ENCODE measurements at regions not wholly inside any gene's neighbourhood (a gene's known extent, or its start where the extent isn't known, plus 50 kb on each side); places are given as distances from the start of the nearest gene placed in this dataset.

GRCh38 chr2:20139407-20140172 is 85.3 kb downstream of the SDC1 start:
- no peak for DNase-seq (ENCODE audit: extremely low spot score)
- H3K27ac ChIP-seq (ENCODE audit: low read depth): no peak overlapping the region
- 65% methylated on average over 9 of the region's 9 CpGs for WGBS
- H3K36me3 ChIP-seq (ENCODE audit: insufficient read depth): no peaks in the 10 kb centered on the region
- H3K4me1 ChIP-seq (ENCODE audit: insufficient read depth): no peaks in the 10 kb centered on the region
- no peak overlapping the region for H3K4me3 ChIP-seq (ENCODE audit: low read depth, low read length)

GRCh38 chr2:20138696-20139095 is 86.2 kb downstream of the SDC1 start:
- DNase-seq (ENCODE audit: extremely low spot score): no peak
- H3K4me1 ChIP-seq (ENCODE audit: insufficient read depth): no peaks in the 10 kb centered on the region
- WGBS: 59% methylated on average over 6 of the region's 6 CpGs
- H3K27ac ChIP-seq (ENCODE audit: low read depth): no peak overlapping the region
- no peak overlapping the region for H3K4me3 ChIP-seq (ENCODE audit: low read depth, low read length)
- H3K36me3 ChIP-seq (ENCODE audit: insufficient read depth): no peaks in the 10 kb centered on the region

- 95% methylated on average over 8 of the region's 8 CpGs for WGBS
- no peak overlapping the region for H3K27ac ChIP-seq (ENCODE audit: low read depth)
- no peak overlapping the region for H3K4me3 ChIP-seq (ENCODE audit: low read depth, low read length)
- no peaks in the 10 kb centered on the region for H3K4me1 ChIP-seq (ENCODE audit: insufficient read depth)
- no peaks in the 10 kb centered on the region for H3K36me3 ChIP-seq (ENCODE audit: insufficient read depth)
- DNase-seq (ENCODE audit: extremely low spot score): no peak
Measured at GRCh38 chr2:20137884-20138283, 86.5 kb upstream of the LAPTM4A start.

- H3K36me3 ChIP-seq (ENCODE audit: insufficient read depth): no peaks in the 10 kb centered on the region
- H3K27ac ChIP-seq (ENCODE audit: low read depth): no peak overlapping the region
- DNase-seq (ENCODE audit: extremely low spot score): no peak
- H3K4me3 ChIP-seq (ENCODE audit: low read depth, low read length): no peak overlapping the region
- WGBS: 81% methylated on average over 10 of the region's 10 CpGs
- no peaks in the 10 kb centered on the region for H3K4me1 ChIP-seq (ENCODE audit: insufficient read depth)
Measured at GRCh38 chr2:20137131-20137571, 85.7 kb upstream of the LAPTM4A start.

GRCh38 chr2:20136149-20136548 is 84.7 kb upstream of the LAPTM4A start:
- DNase-seq (ENCODE audit: extremely low spot score): no peak
- H3K36me3 ChIP-seq (ENCODE audit: insufficient read depth): no peaks in the 10 kb centered on the region
- H3K4me3 ChIP-seq (ENCODE audit: low read depth, low read length): no peak overlapping the region
- H3K4me1 ChIP-seq (ENCODE audit: insufficient read depth): no peaks in the 10 kb centered on the region
- 81% methylated on average over 12 of the region's 12 CpGs for WGBS
- H3K27ac ChIP-seq (ENCODE audit: low read depth): no peak overlapping the region

- H3K4me1 ChIP-seq (ENCODE audit: insufficient read depth): no peaks in the 10 kb centered on the region
- no peak for DNase-seq (ENCODE audit: extremely low spot score)
- no peaks in the 10 kb centered on the region for H3K36me3 ChIP-seq (ENCODE audit: insufficient read depth)
- H3K27ac ChIP-seq (ENCODE audit: low read depth): no peak overlapping the region
- 16% methylated on average over 10 of the region's 10 CpGs for WGBS
- no peak overlapping the region for H3K4me3 ChIP-seq (ENCODE audit: low read depth, low read length)
Measured at GRCh38 chr2:20135631-20136050, 84.2 kb upstream of the LAPTM4A start.

GRCh38 chr2:20132990-20133535 is 81.6 kb upstream of the LAPTM4A start:
- no peaks in the 10 kb centered on the region for H3K4me1 ChIP-seq (ENCODE audit: insufficient read depth)
- H3K27ac ChIP-seq (ENCODE audit: low read depth): no peak overlapping the region
- 66% methylated on average over 12 of the region's 12 CpGs for WGBS
- no peak overlapping the region for H3K4me3 ChIP-seq (ENCODE audit: low read depth, low read length)
- DNase-seq (ENCODE audit: extremely low spot score): no peak
- H3K36me3 ChIP-seq (ENCODE audit: insufficient read depth): no peaks in the 10 kb centered on the region

GRCh38 chr2:20130821-20131645 is 79.6 kb upstream of the LAPTM4A start:
- H3K36me3 ChIP-seq (ENCODE audit: insufficient read depth): no peaks in the 10 kb centered on the region
- DNase-seq (ENCODE audit: extremely low spot score): no peak
- no peak overlapping the region for H3K4me3 ChIP-seq (ENCODE audit: low read depth, low read length)
- H3K27ac ChIP-seq (ENCODE audit: low read depth): no peak overlapping the region
- H3K4me1 ChIP-seq (ENCODE audit: insufficient read depth): no peaks in the 10 kb centered on the region
- WGBS: 71% methylated on average over 11 of the region's 11 CpGs

- Histone ChIP-seq H3K36me3 (ENCODE audit: insufficient read depth) (no peaks in the 10 kb centered on the region), H3K27ac (ENCODE audit: low read depth) (no peak overlapping the region), H3K4me3 (ENCODE audit: low read depth, low read length) (no peak overlapping the region), H3K4me1 (ENCODE audit: insufficient read depth) (no peaks in the 10 kb centered on the region)
- no peak for DNase-seq (ENCODE audit: extremely low spot score)
- 88% methylated on average over 3 of the region's 3 CpGs for WGBS
Measured at GRCh38 chr2:20130160-20130560, 78.7 kb upstream of the LAPTM4A start.

- WGBS: 82% methylated on average over 12 of the region's 12 CpGs
- Histone ChIP-seq H3K36me3 (ENCODE audit: insufficient read depth) (no peaks in the 10 kb centered on the region), H3K4me1 (ENCODE audit: insufficient read depth) (no peaks in the 10 kb centered on the region), H3K27ac (ENCODE audit: low read depth) (no peak overlapping the region), H3K4me3 (ENCODE audit: low read depth, low read length) (no peak overlapping the region)
- DNase-seq (ENCODE audit: extremely low spot score): no peak
Measured at GRCh38 chr2:20129331-20130159, 78.1 kb upstream of the LAPTM4A start.

GRCh38 chr2:20128506-20129330 is 77.3 kb upstream of the LAPTM4A start:
- H3K27ac ChIP-seq (ENCODE audit: low read depth): no peak overlapping the region
- no peak for DNase-seq (ENCODE audit: extremely low spot score)
- no peak overlapping the region for H3K4me3 ChIP-seq (ENCODE audit: low read depth, low read length)
- WGBS: 83% methylated on average over 5 of the region's 5 CpGs
- no peaks in the 10 kb centered on the region for H3K4me1 ChIP-seq (ENCODE audit: insufficient read depth)
- no peaks in the 10 kb centered on the region for H3K36me3 ChIP-seq (ENCODE audit: insufficient read depth)

- Histone ChIP-seq H3K36me3 (ENCODE audit: insufficient read depth) (no peaks in the 10 kb centered on the region), H3K4me3 (ENCODE audit: low read depth, low read length) (no peak overlapping the region), H3K4me1 (ENCODE audit: insufficient read depth) (no peaks in the 10 kb centered on the region), H3K27ac (ENCODE audit: low read depth) (no peak overlapping the region)
- 89% methylated on average over 3 of the region's 3 CpGs for WGBS
- no peak for DNase-seq (ENCODE audit: extremely low spot score)
Measured at GRCh38 chr2:20126469-20126868, 75.0 kb upstream of the LAPTM4A start.

GRCh38 chr2:20126040-20126439 is 74.6 kb upstream of the LAPTM4A start:
- no peak overlapping the region for H3K4me3 ChIP-seq (ENCODE audit: low read depth, low read length)
- 62% methylated on average over 3 of the region's 3 CpGs for WGBS
- no peaks in the 10 kb centered on the region for H3K4me1 ChIP-seq (ENCODE audit: insufficient read depth)
- DNase-seq (ENCODE audit: extremely low spot score): no peak
- no peak overlapping the region for H3K27ac ChIP-seq (ENCODE audit: low read depth)
- no peaks in the 10 kb centered on the region for H3K36me3 ChIP-seq (ENCODE audit: insufficient read depth)

Measured in urinary bladder (tissue), 3 donors.